Activated CD8-positive, alpha-beta T cell treated with anti-CD3 and anti-CD28 coated beads for 36 hours (primary cell): ENCODE measurements at regions not wholly inside any gene's neighbourhood (a gene's known extent, or its start where the extent isn't known, plus 50 kb on each side); places are given as distances from the start of the nearest gene placed in this dataset.

Source experiments
- ATAC-seq: fragments of 200-7000 bp; cut with Tn5 transposase; one replicate; pipeline ENCODE4 v1.10.0; 2021; ENCODE audit warnings: mild to moderate bottlenecking, moderate library complexity
- CTCF ChIA-PET: fragments of 350-600 bp; sonication (Branson Sonifier 250); formaldehyde crosslinking; loops from one replicate; lab custom pipeline; 2021; ENCODE audit warnings: antibody characterized with exemption; lab: Charles Lee
- POLR2A ChIA-PET: fragments of 350-600 bp; sonication (Branson Sonifier 250); formaldehyde crosslinking; loops from one replicate; lab custom pipeline; 2021; ENCODE audit warnings: antibody characterized with exemption; lab: Charles Lee
- DNase-seq: peaks from one replicate; pipeline ENCODE4 v3.0.0-alpha.2; 2020
- H3K27ac Mint-ChIP-seq: one replicate; pipeline ENCODE4 v1.8.0; 2021; ENCODE audit warnings: mild to moderate bottlenecking, mixed read lengths
- H3K27me3 Mint-ChIP-seq: one replicate; pipeline ENCODE4 v1.8.0; 2021; ENCODE audit warnings: mixed read lengths
- H3K36me3 Mint-ChIP-seq: one replicate; pipeline ENCODE4 v1.8.0; 2021; ENCODE audit warnings: low read depth, mixed read lengths
- H3K4me1 Mint-ChIP-seq: one replicate; pipeline ENCODE4 v1.8.0; 2021; ENCODE audit warnings: low read depth, mixed read lengths
- H3K4me3 Mint-ChIP-seq: one replicate; pipeline ENCODE4 v1.8.0; 2021; ENCODE audit warnings: mild to moderate bottlenecking, moderate library complexity, mixed read lengths
- H3K9me3 Mint-ChIP-seq: one replicate; pipeline ENCODE4 v1.8.0; 2021; ENCODE audit warnings: mixed read lengths
- CTCF ChIP-seq: fragments of 200-600 bp; IDR thresholded peaks from one replicate; pipeline ENCODE4 v1.8.0; 2022; ENCODE audit warnings: antibody characterized with exemption, mild to moderate bottlenecking
- intact Hi-C: fragments of 100-400 bp; cut with micrococcal nuclease; formaldehyde crosslinking; loops from one replicate; pipeline ENCODE4 v1.10.0; 2022

GRCh38 chr2:118380915-118381653 lies 292.8 kb downstream of the INSIG2 start:
- intact Hi-C loops, result no loop called here
- no peaks in the 10 kb centered on the region for H3K36me3 Mint-ChIP-seq
- H3K4me3 Mint-ChIP-seq, result no peak overlapping the region
- no peaks in the 10 kb centered on the region for H3K4me1 Mint-ChIP-seq
- TF ChIP-seq CTCF, result no peak
- no peak overlapping the region for H3K27ac Mint-ChIP-seq
- ChIA-PET CTCF (no interaction called here), POLR2A (no interaction called here)
- ATAC-seq (no peak), DNase-seq (no peak)
- no peaks in the 10 kb centered on the region for H3K9me3 Mint-ChIP-seq
- H3K27me3 Mint-ChIP-seq, result peaks cover 5% of the 10 kb centered on the region

GRCh38 chr2:118375907-118376485 lies 287.7 kb downstream of the INSIG2 start:
- intact Hi-C loops, result no loop called here
- Mint-ChIP-seq H3K9me3 (no peaks in the 10 kb centered on the region), H3K27ac (no peak overlapping the region), H3K4me1 (no peaks in the 10 kb centered on the region), H3K36me3 (no peaks in the 10 kb centered on the region), H3K27me3 (peaks cover 6% of the 10 kb centered on the region), H3K4me3 (no peak overlapping the region)
- ATAC-seq, result no peak
- ChIA-PET CTCF (interaction anchor here (0.9 kb wide), 1 partner anchor 10 kb away, joined by 3 read pairs; no protein-coding TSS in a partner anchor), POLR2A (interaction anchor here (0.6 kb wide), 1 partner anchor 922 kb away, joined by 3 read pairs; no protein-coding TSS in a partner anchor)
- no peak for DNase-seq
- no peak for TF ChIP-seq CTCF

- CTCF ChIA-PET, result interaction anchor here (0.9 kb wide), 1 partner anchor 9 kb away, joined by 3 read pairs; no protein-coding TSS in a partner anchor
- Mint-ChIP-seq H3K27me3 (peaks cover 7% of the 10 kb centered on the region), H3K27ac (no peak overlapping the region), H3K4me1 (no peaks in the 10 kb centered on the region), H3K4me3 (no peak overlapping the region), H3K9me3 (no peaks in the 10 kb centered on the region), H3K36me3 (no peaks in the 10 kb centered on the region)
- POLR2A ChIA-PET, result no interaction called here
- DNase-seq (no peak), ATAC-seq (no peak)
- intact Hi-C loops, result no loop called here
- TF ChIP-seq CTCF, result no peak
Observed at GRCh38 chr2:118374974-118375755, 286.9 kb downstream of the INSIG2 start.

- no peaks in the 10 kb centered on the region for H3K36me3 Mint-ChIP-seq
- no peak for ATAC-seq
- H3K9me3 Mint-ChIP-seq, result no peaks in the 10 kb centered on the region
- intact Hi-C loops, result no loop called here
- CTCF ChIA-PET, result interaction anchor here (1.2 to 1.5 kb wide), 2 partner anchors 151 to 482 kb away, joined by 3 to 4 read pairs; no protein-coding TSS in a partner anchor
- H3K4me3 Mint-ChIP-seq, result no peak overlapping the region
- POLR2A ChIA-PET, result no interaction called here
- DNase-seq, result no peak
- H3K4me1 Mint-ChIP-seq, result no peaks in the 10 kb centered on the region
- TF ChIP-seq CTCF, result no peak
- H3K27ac Mint-ChIP-seq, result no peak overlapping the region
- H3K27me3 Mint-ChIP-seq, result peaks cover 13% of the 10 kb centered on the region
Observed at GRCh38 chr2:118372886-118373830, 284.9 kb downstream of the INSIG2 start.
